Glomerular visceral epithelial cell (primary cell): ENCODE measurements at regions not wholly inside any gene's neighbourhood (a gene's known extent, or its start where the extent isn't known, plus 50 kb on each side); places are given as distances from the start of the nearest gene placed in this dataset.
A peak's percentile ranks its signal among the peaks of the same experiment; 100 is the strongest.

Source experiments
- DNase-seq: peaks from one replicate; pipeline ENCODE4 v3.0.0-alpha.2; 2016; ENCODE audit errors: extremely low spot score

DNA sequence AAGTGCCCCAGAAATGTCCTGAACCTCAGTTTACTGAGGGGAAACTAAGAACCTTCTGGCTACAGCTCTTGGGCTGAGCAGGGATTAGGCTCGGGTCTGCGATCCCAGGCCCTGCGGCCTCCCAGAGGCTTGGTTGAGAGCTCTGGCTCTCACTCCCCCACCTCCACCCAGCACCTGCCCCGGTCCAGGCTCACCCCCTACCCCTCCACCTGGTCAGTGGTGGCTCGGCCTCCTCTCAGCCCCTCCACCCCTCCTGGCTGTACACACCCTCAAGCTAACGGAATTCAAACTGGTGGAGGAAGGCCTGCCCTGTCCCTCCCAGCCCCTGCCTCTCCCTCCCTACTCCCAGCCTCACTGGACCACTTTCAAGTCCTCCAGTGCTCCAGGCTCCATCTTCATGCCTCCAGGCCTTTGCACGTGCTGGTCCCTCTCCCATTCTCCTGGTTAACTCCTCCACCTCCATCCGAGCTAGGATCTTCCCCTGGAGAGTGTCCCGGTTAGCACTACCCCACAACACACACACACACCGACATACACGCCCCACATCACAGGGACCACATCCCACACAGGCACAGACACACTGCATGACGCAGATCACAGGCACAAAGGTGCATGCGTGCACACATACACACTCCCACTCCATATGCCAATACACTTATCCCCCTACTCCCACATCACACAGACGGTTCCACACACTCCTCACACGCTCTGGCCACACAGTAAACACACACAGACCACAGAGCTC, 130.9 kb downstream of the C9orf50 start:
- no peak for DNase-seq

DNA sequence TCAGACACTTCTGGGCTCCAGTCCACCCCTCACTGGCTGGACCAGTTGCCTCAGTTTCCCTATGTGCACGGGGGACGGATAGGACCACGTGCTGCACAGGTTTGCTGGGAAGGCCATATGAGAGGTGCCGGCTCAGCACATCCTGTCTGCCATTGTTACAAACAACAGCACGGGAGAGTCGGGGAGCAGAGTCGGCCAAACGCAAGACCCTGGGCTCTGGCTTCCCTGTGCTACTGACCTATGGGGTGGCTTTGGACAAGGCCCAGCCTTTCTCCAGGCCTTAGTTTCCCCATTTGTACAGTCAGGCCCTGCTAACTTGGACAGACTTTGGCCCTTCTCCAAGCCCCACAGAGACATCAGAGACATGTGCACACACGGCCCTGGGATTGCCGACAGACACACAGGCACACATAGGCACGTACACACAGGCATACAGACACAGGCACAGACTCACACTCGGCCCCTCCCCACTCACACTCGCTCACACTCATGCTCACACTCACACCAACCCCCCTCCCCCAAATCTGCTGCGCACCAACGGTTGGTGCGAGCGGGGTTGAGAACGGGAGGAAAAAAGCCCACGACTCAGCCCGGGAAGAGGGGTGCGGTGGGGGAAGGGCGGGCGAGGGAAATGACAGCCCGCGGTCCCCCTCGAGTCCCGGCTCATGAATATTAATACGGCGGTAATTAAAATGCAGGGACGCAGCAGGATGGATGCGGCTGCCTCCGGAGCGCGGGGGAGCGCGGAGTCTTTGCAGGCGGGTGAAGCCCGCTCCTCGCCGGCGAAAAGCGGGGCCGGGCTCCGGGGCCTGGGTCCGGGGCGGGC, 133.0 kb downstream of the C9orf50 start:
- DNase-seq: peak; percentile 50

DNA sequence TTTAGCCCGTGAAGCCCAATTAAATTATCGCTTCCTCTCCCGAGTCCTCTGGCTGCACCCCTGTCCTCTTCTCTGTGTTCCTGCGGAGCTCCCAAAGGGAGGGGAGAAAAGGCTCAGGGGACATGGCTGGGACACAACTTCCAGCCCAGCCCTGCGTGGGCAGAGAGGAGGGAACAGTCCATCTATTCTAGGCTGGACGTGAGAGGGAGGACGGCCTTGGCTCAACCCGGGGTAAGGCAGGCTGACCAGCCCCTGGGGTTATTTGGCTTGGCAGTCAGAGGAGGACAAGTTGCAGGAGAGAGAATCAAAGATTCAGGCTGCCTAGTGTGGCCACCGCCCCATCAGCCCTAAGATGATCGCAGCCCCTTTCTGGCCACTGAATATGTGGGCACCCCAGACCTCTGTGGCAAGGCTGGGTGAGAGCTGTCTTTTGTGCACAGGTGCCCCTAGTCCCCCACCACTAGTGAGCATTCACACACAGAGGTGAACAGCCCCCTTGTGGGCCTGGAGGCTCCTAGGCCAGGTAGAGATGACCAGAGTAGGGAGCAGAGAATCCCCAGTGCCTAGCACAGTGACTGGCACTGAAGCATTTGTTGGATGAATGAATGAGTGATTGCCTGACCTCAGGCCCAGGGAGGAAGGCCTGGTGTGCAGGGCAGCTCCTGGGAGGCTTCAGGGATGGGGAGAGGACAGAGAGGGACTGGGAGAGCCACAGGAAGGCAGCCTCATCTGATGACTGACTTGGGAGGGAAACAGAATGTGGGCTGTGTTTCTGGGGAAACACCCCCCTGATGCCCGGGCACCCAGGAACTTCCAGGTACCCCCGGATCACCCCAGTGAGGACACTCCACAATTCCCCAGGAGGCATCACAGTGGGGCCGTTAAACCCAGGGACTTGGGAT, 133.9 kb downstream of the C9orf50 start:
- no peak for DNase-seq

DNA sequence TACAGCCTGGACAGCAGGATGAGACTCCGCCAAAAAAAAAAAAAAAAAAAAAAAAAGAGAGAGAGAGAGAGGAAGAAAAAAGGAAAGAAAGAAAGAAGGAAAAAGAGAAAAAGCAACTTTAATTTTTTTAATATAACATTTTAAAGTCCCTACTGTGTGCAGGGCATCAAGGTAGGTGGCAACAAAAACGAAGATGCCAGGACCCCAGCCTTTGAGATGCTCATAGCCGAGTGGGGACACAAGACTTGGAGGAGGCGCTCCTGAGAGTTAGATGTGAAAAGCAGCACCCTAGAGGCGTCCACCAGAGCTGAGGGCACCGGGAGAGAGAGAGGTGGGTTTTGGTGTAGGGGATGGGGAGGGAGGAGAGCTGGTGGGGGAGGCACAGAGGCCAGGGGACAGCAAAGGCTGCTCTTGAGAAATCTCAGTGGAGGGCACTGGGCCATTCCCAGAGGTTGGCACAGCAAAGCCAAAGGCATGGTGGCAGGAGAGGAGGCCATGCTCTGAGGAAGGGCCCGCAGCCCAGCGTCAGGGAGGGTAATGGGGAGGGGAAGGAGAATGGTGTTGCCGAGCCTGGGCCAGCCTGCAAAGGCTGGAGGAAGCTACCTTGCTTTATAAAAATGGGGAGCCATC, 135.6 kb downstream of the C9orf50 start:
- no peak for DNase-seq

DNA sequence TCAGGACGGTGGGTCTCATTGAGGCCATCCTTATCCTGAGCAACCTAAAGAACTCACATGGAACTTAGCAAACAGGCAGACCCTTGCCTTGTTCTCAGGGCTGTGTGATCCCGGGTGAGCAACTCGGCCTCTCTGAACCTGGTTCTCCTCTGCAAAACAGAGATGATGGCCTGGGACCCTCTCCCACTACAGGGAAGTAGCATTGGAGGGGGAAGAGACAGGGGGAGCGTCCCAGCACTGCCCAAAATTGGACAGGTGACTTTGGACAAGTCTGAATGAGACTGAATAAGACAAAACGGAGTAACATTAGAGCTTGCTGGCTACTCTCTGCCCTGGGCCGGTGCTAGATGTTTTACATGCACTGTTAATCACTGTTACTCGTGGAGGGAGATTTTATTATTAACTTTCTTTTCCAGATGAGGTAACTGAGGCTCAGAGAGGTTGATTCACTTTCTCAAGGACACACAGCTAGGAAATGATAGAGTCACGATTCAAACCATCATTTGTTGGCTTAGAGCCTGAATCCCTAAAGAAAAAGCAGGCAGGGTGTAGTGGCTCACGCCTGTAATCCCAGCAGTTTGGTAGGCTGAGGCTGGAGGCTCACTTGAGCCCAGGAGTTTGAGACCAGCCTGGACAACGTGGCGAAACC, 136.4 kb downstream of the C9orf50 start:
- DNase-seq: no peak

DNA sequence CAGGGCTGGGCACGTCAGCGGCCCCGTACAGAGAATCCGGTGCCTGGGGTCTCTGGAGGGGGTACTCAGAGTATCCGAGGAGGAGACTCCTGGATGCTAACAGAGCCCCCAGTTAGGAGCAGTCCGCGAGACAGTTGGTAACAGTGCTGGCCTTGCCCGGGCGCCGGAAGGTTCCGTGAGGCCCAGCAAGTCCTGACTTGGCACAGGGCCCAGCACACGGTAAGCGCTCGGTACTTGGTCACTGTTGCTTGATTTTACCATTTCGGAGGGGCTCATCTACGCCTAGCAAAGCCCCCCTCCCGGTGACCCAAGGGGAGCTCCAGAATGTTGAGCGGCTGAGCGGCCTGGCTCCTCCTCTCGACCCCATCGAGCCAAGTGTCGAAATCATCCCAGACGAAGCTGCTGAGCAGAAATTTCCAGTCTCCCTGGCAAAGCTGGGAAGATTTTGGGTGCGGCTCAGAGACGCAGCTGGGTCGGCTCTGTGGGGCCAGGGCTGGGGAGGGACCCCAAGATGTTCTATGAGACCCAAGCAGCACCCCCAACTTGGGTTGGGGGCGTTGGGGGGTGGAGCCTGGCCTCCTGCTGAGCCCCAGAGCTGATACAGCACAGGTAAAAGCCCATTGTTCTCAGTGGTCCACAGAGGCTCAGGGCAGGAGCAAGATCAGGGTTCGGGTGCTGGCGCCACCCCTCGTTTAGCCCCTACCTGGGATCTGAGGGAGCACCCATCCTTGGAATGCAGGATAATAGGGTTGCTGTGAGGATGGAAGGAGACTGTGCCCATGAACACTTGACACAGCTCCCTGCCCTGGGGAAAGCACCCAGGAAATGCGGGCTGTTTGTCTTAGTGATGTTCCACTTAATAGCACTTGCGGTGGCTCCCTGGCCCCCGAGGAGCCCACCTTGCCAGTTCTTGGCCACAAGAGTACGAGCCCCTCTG, 137.2 kb downstream of the C9orf50 start:
- peak; percentile 79 for DNase-seq

DNA sequence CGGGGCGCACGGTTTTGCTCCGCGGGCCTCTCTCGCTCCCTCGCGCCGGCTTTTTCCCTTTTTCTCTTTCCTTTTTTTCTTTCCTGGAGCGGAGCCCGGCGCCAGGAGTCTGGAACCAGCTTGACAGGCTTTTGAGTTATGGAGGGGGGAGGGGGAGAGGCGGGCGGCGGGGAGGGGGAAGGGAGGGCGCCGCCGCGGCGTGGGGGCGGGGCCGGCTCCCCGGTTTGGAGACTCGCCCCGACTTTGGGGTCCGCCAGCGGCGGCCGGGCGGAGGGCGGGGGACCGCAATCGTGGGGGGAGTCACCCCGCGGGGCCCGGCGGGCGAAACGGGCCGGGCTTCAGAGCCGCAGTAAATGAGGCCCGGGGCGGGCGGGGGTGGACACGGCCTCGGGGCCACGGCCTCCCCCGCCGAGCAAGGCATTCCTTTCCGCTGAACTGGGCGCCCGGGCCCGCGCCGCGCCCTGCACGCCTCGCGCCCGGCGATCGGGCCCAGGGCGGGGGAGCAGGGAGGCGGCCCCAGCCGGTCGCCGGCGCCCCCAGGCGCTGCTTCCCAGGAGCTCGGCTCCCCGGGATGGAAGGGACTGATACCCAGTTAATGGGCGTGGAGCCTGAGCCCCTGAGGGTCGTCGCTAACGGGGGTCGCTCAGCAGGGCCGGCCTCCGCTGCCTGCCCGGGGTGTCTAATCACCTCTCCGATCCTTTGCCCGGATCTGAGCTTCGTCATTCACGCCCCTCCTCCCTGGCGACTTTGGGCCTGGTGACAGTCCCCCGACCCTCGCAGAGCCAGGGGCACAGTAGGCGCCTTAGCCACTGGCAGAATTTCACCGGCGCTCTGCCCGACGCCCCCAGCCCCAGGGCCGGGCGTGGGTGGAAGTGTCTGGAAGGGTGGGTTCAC, 138.1 kb downstream of the C9orf50 start:
- DNase-seq: peak; percentile 86

DNA sequence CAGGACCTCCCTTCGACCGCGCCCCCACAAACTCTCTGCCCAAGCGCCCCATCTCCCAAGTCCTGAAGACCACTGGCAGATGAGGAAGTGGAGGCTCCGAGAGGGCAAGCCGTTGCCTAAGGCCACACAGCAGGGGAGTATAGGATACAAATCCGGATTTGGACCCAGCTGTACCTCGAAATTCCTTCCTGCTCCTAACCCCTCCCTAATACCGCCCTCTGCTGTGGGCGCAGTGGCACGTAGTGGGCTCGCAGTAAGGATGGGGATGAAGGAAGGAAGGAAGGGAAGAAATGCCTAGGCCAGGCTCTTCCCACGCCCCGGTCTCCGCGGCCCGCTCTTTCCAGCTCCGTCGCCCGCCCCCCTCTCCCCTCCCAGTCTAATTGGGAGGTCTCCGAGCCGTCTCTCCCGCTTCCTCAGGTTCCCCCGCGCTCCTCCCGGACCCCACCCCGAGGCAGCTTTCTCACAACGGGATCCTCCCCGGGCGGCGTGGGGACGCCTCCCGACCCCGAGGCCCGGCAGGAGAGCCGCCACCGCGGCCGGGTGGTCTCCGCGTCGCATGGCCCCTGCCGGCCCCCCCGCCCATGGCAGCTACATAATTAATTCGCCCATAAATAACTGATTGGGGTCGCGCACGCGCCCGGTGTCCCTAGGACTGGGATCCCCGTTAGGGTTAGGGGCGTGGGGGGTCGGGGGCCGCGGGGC, 138.9 kb downstream of the C9orf50 start:
- no peak for DNase-seq

DNA sequence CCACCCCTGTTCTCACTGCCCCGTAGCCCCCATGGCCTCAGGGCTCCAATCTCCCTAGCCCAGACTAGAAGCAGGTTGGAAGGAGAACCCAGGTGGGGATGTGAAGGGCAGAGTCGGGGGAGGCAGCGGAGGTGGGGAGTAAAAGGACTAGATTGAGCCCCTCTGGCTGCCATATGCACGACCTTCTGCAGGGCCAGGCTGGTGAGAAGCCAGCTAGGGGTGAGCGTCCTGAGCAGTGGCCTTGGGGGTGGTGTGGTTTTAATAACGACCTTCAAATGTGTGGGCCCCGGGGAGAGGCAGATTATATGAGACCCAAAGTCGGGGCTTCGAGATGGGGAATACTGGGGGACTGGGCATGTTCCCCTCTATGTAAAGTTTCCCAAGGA, 139.5 kb downstream of the C9orf50 start:
- no peak for DNase-seq

DNA sequence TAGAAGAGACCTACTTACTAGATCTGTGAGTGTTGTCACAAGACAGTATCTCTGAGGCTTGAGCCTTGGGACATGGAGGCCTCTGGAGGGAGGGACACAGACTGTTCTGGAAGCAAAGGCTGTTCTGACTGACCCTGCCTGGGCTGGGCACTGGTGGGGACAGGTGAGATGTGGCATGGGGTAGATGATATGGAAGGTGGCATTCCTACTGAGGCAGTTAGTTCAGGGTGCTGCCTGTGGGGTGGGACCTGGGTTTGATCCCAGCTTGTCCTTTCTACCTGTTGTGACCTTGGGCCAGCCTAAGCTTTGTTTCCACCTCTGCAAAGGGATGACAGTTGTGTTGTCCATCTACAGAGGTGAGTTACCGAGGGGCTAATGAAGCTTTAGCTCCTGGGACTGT, 140.2 kb downstream of the C9orf50 start:
- no peak for DNase-seq

DNA sequence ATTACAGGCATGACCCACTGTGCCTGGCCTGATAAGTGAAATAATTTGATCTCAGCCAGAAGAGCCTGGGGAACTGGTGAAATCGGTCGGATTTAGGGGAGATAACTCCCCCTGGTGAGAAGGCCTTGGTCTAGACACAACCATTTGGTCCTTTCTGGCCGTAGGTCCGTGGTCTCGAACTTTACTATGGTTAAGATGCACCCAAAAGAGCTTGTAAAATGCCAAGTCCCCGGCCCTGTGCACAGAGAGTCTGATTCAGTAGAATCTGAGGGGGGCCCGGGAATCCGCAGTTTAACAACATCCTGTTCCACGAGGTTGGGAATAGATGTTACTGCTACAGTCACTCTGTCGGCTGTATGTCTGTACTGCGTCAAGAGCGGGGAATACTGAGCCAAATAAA, 140.7 kb downstream of the C9orf50 start:
- DNase-seq: no peak

DNA sequence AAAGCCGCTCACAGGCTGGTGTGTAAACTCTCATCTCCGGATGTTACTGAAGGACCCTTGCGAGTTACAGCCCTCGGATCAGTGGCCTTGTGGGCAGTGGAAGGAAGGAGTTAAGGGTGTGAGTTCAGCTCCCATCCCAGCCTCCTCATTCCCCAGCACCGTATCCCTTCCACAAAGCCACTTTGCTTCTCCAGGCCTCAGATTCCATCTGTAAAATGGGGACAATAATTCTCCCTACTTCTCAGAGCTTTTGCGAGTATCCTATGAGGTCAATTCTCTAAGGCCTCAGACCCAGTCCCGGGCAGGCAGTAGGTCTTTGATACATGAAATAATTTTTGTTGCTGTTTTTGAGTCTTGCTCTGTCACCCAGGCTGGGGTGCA, 141.3 kb downstream of the C9orf50 start:
- DNase-seq: no peak

DNA sequence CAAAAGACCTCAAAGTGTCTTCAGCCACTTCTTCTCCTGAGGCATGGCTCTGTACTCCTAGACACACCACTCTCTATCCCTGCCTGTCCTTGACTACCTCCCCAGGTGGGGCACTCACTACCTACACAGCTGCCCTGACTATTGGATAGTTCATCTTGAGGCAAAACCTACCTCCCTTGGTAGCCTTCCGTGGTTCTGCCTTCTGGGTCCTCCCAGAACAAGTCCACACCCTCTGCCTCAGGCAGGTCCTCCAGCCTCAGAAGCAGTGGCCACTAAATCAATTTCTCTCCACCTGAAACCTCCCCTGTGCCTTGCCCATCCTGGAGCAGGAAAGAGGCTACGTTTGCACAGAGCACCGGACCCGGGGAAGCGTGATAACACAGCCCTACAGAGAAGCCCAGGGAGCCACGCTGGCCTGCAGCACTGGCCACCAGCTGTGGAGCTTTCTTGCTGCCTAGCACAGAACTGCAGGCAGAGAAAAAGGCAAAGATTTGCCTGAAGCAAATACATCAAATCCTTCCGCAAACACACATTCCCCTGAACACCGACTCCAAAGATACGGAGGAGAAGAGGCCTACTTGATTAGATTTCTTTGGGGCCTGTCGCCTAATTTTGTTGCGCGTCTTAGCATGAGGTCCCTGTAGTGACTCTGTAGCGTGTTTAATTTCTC, 141.8 kb downstream of the C9orf50 start:
- DNase-seq: no peak

DNA sequence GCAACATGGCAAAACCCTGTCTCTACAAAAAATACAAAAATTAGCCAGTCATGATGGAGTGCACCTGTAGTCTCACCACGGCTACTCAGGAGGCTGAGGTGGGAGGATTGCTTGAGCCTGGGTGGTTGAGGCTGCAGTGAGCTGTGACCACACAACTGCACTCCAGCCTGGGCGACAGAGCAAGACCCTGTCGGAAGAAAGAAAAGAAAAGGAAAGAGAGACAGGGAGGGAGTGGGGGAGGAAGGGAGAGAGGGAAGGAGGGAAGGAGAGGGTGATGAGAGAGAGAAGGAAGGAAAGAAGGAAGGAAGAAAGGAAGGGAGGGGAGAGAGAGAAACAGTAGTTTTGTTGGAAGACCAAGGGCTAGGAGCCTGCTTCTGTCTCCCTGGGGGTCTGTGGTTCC, 142.4 kb downstream of the C9orf50 start:
- no peak for DNase-seq

DNA sequence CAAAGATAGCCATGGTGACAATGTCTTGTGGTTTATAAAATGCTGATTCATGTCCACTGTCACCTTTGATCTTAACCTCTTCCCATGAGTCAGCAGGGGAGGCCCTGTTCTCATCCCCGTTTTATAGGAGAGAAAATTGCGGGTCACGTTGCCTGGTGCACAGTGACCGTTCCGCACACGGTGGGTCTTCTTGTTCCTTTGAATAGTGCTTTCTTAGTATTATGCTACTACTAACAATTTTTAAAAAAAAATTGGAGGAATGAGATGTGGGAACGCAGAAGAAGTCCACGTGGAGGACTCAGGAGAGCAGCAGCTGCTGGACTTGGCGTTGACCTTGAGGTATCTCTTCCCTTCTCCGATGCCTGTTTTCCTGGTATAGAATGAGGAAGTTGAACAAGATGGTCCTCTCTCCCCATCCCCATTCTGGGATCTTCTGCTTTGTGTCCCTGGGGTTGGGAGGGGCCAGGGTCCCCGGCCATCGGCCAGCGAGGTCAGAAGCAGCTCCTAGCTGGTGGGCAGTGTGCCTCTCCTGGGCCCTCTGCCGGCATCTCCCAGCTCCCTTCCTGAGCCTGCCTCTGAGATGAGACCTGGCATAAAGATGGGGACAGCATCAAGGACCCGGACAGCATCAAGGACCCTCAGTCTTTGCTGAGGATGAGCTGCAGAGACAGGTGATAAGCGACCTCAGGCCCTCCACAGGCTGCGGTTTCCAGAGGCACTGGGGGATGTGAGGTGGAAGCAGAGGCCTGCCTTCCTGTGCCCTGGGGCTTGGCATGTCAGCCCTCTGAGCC, 143.9 kb downstream of the C9orf50 start:
- no peak for DNase-seq

DNA sequence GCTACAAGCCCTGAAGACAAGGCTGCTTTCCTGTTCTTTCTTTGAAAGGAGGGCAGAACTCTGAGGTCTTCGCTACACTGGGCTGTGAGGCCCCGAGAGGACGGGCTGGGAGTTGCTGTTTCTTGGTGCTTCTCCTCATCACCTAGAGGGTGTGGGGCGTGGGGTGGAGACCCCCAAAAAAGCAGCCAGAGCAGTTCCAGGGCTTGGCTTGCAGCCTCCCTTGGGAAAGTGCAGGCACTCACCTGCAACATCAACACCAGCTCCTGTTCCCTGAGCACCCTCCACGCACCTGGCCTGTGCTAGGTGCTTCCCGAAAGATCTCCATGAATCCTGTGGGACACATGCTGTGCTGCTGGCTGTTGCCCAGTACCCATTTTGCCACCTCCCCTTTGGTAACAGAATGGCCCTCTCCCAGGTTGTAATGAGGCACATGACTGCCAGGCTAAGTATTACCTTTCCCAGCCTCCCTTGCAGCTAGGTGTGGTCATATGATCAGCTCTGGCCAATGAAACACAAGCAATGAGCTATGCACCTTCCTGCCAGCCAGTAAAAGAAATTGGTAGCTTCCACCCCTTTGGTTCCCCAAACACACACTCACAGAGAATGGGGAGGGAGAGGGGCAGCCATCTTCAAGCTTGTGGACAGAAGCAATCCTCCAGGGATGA, 146.0 kb downstream of the C9orf50 start:
- no peak for DNase-seq
